ENCODE measurements at regions not wholly inside any gene's neighbourhood (a gene's known extent, or its start where the extent isn't known, plus 50 kb on each side); places are given as distances from the start of the nearest gene placed in this dataset.
"Not testable (repeated sequence)": the region's sequence is repeated elsewhere in the genome, so short reads cannot be mapped to it uniquely, and the experiment has no call there.

GRCh38 chr2:54038835-54039234 is 68.0 kb upstream of the PSME4 start:
- Histone ChIP-seq H3K27me3 (replicated peaks in 1 of 2; ENCODE audit: control insufficient read depth in 2 of 2, insufficient read depth in 2 of 2, low read length in 1 of 2) (no peaks in the 10 kb centered on the region), H3K4me2 (ENCODE audit: control insufficient read depth, insufficient read depth) (no peak overlapping the region)

DNA sequence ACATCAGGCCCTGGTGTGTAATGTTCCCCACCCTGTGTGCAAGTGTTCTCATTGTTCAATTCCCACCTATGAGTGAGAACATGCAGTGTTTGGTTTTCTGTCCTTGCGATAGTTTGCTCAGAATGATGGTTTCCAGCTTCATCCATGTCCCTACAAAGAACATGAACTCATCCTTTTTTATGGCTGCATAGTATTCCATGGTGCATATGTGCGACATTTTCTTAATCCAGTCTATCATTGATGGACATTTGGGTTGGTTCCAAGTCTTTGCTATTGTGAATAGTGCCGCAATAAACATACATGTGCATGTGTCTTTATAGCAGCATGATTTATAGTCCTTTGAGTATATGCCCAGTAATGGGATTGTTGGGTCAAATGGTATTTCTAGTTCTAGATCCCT is 60.5 kb upstream of the PSME4 start:
- H3K27ac ChIP-seq (ENCODE audit: control insufficient read depth, insufficient read depth); H4K20me1 ChIP-seq (ENCODE audit: control insufficient read depth, insufficient read depth); H3K36me3 ChIP-seq (ENCODE audit: control insufficient read depth in 2 of 2, insufficient read depth in 2 of 2, low read length in 1 of 2); H3K4me3 ChIP-seq; SMC1A ChIA-PET (ENCODE audit: uncharacterized antibody, unreplicated experiment); ATAC-seq; in situ Hi-C loops (cut with MboI); H3K9me3 ChIP-seq (replicated peaks; ENCODE audit: control insufficient read depth, insufficient read depth, low read length); DNase-seq (ENCODE audit: low read depth, low spot score); intact Hi-C loops (cut with micrococcal nuclease; ENCODE audit: unreplicated experiment); H3K4me2 ChIP-seq (ENCODE audit: control insufficient read depth, insufficient read depth); H3K9ac ChIP-seq (ENCODE audit: control insufficient read depth, insufficient read depth, low read length); H3K27me3 ChIP-seq (replicated peaks in 1 of 2; ENCODE audit: control insufficient read depth in 2 of 2, insufficient read depth in 2 of 2, low read length in 1 of 2); H2AFZ ChIP-seq (ENCODE audit: control insufficient read depth, low read depth, low read length); FAIRE-seq; CTCF ChIA-PET; POLR2A ChIA-PET; H3K4me1 ChIP-seq (ENCODE audit: control insufficient read depth, insufficient read depth, low read length); H3K79me2 ChIP-seq (ENCODE audit: control insufficient read depth, insufficient read depth, low read length); RAD21 ChIA-PET (ENCODE audit: unreplicated experiment); BruUV-seq (replicated peaks): not testable (repeated sequence)
- WGBS (ENCODE audit: insufficient coverage, insufficient replicate concordance, low lambda C conversion rate, missing lambda C conversion rate): 94% methylated on average over 3 of the region's 3 CpGs

More at GRCh38 chr2:54038835-54039234, 68.0 kb upstream of the PSME4 start:
- H3K79me2 ChIP-seq (ENCODE audit: control insufficient read depth, insufficient read depth, low read length): no peaks in the 10 kb centered on the region
- no peaks in the 10 kb centered on the region for H3K4me1 ChIP-seq (ENCODE audit: control insufficient read depth, insufficient read depth, low read length)
- WGBS (ENCODE audit: insufficient coverage, insufficient replicate concordance, low lambda C conversion rate, missing lambda C conversion rate): 100% methylated on average over 1 of the region's 1 CpG
- ChIA-PET SMC1A (ENCODE audit: uncharacterized antibody, unreplicated experiment) (interaction anchor here (0.6 to 2.0 kb wide), 5 partner anchors 10 to 700 kb away, joined by 3 to 6 read pairs (median 3); no protein-coding TSS in a partner anchor), RAD21 (ENCODE audit: unreplicated experiment) (no interaction called here), POLR2A (interaction anchor here (0.6 to 0.7 kb wide), 2 partner anchors 47 to 906 kb away, joined by 6 to 8 read pairs; no protein-coding TSS in a partner anchor), CTCF (no interaction called here)
- H3K9ac ChIP-seq (ENCODE audit: control insufficient read depth, insufficient read depth, low read length): no peak overlapping the region
- in situ Hi-C loops (cut with MboI) (no loop called here), intact Hi-C loops (cut with micrococcal nuclease; ENCODE audit: unreplicated experiment) (no loop called here)
- no peak overlapping the region for H3K27ac ChIP-seq (ENCODE audit: control insufficient read depth, insufficient read depth)
- DNase-seq (ENCODE audit: low read depth, low spot score) (no peak), FAIRE-seq (no peak), ATAC-seq (no peak)
- no peaks in the 10 kb centered on the region for H4K20me1 ChIP-seq (ENCODE audit: control insufficient read depth, insufficient read depth)
- H3K4me3 ChIP-seq: no peak overlapping the region
- TF ChIP-seq SREBF2 (IDR thresholded peaks at IDR 0.05; ENCODE audit: low read length): no peak
- H2AFZ ChIP-seq (ENCODE audit: control insufficient read depth, low read depth, low read length): no peak overlapping the region
- BruUV-seq (replicated peaks): no TSS peak
- no peaks in the 10 kb centered on the region for H3K9me3 ChIP-seq (replicated peaks; ENCODE audit: control insufficient read depth, insufficient read depth, low read length)
- no peaks in the 10 kb centered on the region for H3K36me3 ChIP-seq (ENCODE audit: control insufficient read depth in 2 of 2, insufficient read depth in 2 of 2, low read length in 1 of 2)
